OCI-LY3 (cell line): ENCODE measurements at regions not wholly inside any gene's neighbourhood (a gene's known extent, or its start where the extent isn't known, plus 50 kb on each side); places are given as distances from the start of the nearest gene placed in this dataset.

Experiments
- EZH2phosphoT487 ChIP-seq: fragments of 200-600 bp; shearing (Covaris generic); IDR thresholded peaks from 2 replicates; pipeline ENCODE4 v1.6.1; 2018; ENCODE audit warnings: antibody characterized with exemption, mixed run types, low read depth
- TF ChIP-seq, protein P1 (sequence below): fragments of 200-600, 300-600 bp; sonication (generic); IDR thresholded peaks from 2 replicates; pipeline ENCODE4 v1.5.1; 2014; ENCODE audit warnings: antibody characterized with exemption, low read length, low read depth

DNA sequence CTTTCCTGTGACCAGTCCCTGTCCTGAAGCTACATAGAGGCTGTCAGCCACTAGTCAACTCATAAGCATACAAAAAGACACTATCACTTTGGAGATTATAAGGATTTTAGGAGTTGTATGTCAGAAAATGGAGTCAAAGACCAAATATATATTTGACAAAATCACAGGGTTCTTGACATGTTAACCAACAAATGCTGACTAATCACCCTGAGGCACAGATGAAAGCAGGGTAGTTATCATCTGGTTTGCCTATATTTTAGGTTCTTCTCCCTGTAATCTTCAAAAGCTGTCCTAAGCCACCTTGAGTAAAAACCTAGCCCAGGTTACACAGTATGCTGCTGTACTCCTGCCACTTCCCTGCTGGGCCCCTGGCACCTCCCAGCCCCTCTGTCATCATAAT, 64.7 kb upstream of the ERCC6L2 start:
- TF ChIP-seq, protein P1, sequence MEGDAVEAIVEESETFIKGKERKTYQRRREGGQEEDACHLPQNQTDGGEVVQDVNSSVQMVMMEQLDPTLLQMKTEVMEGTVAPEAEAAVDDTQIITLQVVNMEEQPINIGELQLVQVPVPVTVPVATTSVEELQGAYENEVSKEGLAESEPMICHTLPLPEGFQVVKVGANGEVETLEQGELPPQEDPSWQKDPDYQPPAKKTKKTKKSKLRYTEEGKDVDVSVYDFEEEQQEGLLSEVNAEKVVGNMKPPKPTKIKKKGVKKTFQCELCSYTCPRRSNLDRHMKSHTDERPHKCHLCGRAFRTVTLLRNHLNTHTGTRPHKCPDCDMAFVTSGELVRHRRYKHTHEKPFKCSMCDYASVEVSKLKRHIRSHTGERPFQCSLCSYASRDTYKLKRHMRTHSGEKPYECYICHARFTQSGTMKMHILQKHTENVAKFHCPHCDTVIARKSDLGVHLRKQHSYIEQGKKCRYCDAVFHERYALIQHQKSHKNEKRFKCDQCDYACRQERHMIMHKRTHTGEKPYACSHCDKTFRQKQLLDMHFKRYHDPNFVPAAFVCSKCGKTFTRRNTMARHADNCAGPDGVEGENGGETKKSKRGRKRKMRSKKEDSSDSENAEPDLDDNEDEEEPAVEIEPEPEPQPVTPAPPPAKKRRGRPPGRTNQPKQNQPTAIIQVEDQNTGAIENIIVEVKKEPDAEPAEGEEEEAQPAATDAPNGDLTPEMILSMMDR: no peak
- TF ChIP-seq EZH2phosphoT487: no peak
